PC-3 (cell line): ENCODE measurements at regions not wholly inside any gene's neighbourhood (a gene's known extent, or its start where the extent isn't known, plus 50 kb on each side); places are given as distances from the start of the nearest gene placed in this dataset.

Source experiments
- ATAC-seq: fragments of 200-7000 bp; cut with Tn5 transposase; 2 replicates; pipeline ENCODE4 v1.9.1; 2020; ENCODE audit warnings: mild to moderate bottlenecking, moderate library complexity
- BruUV-seq: library from RNA; stranded (reverse); fragments of 400-500 nt; replicated peaks from 2 replicates; lab custom pipeline; 2021; lab: Mats Ljungman, UMichigan
- CTCF ChIA-PET: fragments of 300-600 bp; sonication (Branson Sonifier 250); formaldehyde crosslinking; loops from one replicate; lab custom pipeline; 2022; ENCODE audit warnings: antibody characterized with exemption; lab: Charles Lee
- POLR2A ChIA-PET: fragments of 300-600 bp; sonication (Branson Sonifier 250); formaldehyde crosslinking; loops from one replicate; lab custom pipeline; 2022; ENCODE audit warnings: antibody characterized with exemption; ENCODE audit not compliant: unreplicated experiment; lab: Charles Lee
- DNase-seq: peaks from one replicate; pipeline ENCODE4 v3.0.0-alpha.2; 2015
- H2AFZ ChIP-seq: fragments of 300-600 bp; sonication (generic); 2 replicates; pipeline ENCODE4 v1.6.0; 2016; ENCODE audit warnings: antibody characterized with exemption, low read length
- H3F3A ChIP-seq: fragments of 300-600 bp; sonication (generic); one replicate; pipeline ENCODE4 v1.6.0; 2017; ENCODE audit warnings: antibody characterized with exemption, low read length, control low read depth, mild to moderate bottlenecking; ENCODE audit not compliant: unreplicated experiment
- H3K27ac ChIP-seq: fragments of 300-600 bp; sonication (generic); 2 replicates; pipeline ENCODE4 v1.5.1; 2016; ENCODE audit warnings: mild to moderate bottlenecking, low read length
- H3K27me3 ChIP-seq: fragments of 300-600 bp; sonication (generic); 2 replicates; pipeline ENCODE4 v1.6.1; 2016; ENCODE audit warnings: low read length, mixed read lengths
- H3K36me3 ChIP-seq: fragments of 300-600 bp; sonication (generic); 2 replicates; pipeline ENCODE4 v1.6.1; 2016; ENCODE audit warnings: low read depth, mixed run types, low read length, mixed read lengths
- H3K4me1 ChIP-seq: fragments of 300-600 bp; sonication (generic); 2 replicates; pipeline ENCODE4 v1.5.1; 2016; ENCODE audit warnings: low read length; ENCODE audit not compliant: insufficient read depth
- H3K4me2 ChIP-seq: fragments of 300-600 bp; sonication (generic); 2 replicates; pipeline ENCODE4 v1.6.0; 2016; ENCODE audit warnings: low read length
- H3K4me3 ChIP-seq: fragments of 300-600 bp; sonication (generic); 2 replicates; pipeline ENCODE4 v1.5.1; 2016; ENCODE audit warnings: mild to moderate bottlenecking, low read length, mixed read lengths
- H3K79me2 ChIP-seq: fragments of 300-600 bp; sonication (generic); 2 replicates; pipeline ENCODE4 v1.6.1; 2017; ENCODE audit warnings: low read length, mixed read lengths
- H3K9ac ChIP-seq: fragments of 300-600 bp; sonication (generic); 2 replicates; pipeline ENCODE4 v1.6.0; 2016; ENCODE audit warnings: mild to moderate bottlenecking, low read length
- H3K9me2 ChIP-seq: fragments of 300-600 bp; sonication (generic); replicated peaks from 2 replicates; pipeline ENCODE4 v1.6.1; 2016; ENCODE audit warnings: mixed run types, low read length, mixed read lengths
- H3K9me3 ChIP-seq: fragments of 300-600 bp; sonication (generic); 2 replicates; pipeline ENCODE4 v1.6.1; 2016; ENCODE audit warnings: low read length, mixed read lengths
- H4K20me1 ChIP-seq: fragments of 300-600 bp; sonication (generic); 2 replicates; pipeline ENCODE4 v1.6.1; 2016; ENCODE audit warnings: low read length, mixed read lengths
- CTCF ChIP-seq: fragments of 300-600 bp; sonication (generic); conservative IDR thresholded peaks from 2 replicates; pipeline ENCODE4 v1.5.1; 2017; ENCODE audit warnings: antibody characterized with exemption, low read depth, mild to moderate bottlenecking, low read length
- EZH2 ChIP-seq: fragments of 300-600 bp; sonication (generic); IDR thresholded peaks from one replicate; pipeline ENCODE4 v1.6.1; 2017; ENCODE audit warnings: antibody characterized with exemption, mild to moderate bottlenecking, low read length; ENCODE audit not compliant: unreplicated experiment
- EZH2phosphoT487 ChIP-seq: fragments of 300-600 bp; sonication (generic); IDR thresholded peaks from 2 replicates; pipeline ENCODE4 v1.6.1; 2018; ENCODE audit warnings: mild to moderate bottlenecking, antibody characterized with exemption, low read length, borderline replicate concordance
- intact Hi-C: fragments of 100-400 bp; cut with micrococcal nuclease; formaldehyde crosslinking; loops from 2 replicates; pipeline ENCODE4 v1.9.0; 2023

DNA sequence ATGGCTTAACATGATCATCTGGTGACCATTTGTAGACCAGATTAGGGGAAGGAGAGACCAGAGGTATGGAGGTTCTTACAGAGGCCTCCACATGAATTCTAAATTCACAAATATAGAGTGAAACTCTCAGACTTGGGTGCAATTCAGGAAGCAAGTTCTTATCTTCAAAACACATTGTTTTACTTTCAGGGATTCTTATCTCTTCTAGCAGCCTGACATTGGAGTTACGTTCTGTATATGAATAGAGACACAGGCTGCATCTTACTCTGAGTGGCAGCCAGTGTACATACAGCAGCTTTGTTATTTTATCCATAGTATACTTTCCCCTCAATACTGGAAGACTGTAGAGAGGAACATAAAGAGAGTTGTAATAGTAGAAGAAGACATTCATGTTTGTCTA lies 1331.7 kb upstream of the WWC1 start:
- intact Hi-C loops, result loop anchor here (5.0 kb wide), 2 partner anchors 608 to 1088 kb away; no protein-coding TSS in a partner anchor
- POLR2A ChIA-PET, result no interaction called here
- Histone ChIP-seq H3K9me2 (no peaks in the 10 kb centered on the region), H2AFZ (no peak overlapping the region), H3F3A (no peaks in the 10 kb centered on the region), H3K9ac (no peak overlapping the region), H3K79me2 (no peaks in the 10 kb centered on the region), H4K20me1 (no peaks in the 10 kb centered on the region), H3K4me3 (no peak overlapping the region), H3K27ac (no peak overlapping the region), H3K9me3 (no peaks in the 10 kb centered on the region), H3K36me3 (no peaks in the 10 kb centered on the region), H3K4me1 (no peaks in the 10 kb centered on the region), H3K27me3 (no peaks in the 10 kb centered on the region), H3K4me2 (no peak overlapping the region)
- DNase-seq, result no peak
- no TSS peak for BruUV-seq
- CTCF ChIA-PET, result interaction anchor here (0.6 kb wide), 1 partner anchor 132 kb away, joined by 3 read pairs; no protein-coding TSS in a partner anchor
- no peak for TF ChIP-seq CTCF
- ATAC-seq, result no peak

DNA sequence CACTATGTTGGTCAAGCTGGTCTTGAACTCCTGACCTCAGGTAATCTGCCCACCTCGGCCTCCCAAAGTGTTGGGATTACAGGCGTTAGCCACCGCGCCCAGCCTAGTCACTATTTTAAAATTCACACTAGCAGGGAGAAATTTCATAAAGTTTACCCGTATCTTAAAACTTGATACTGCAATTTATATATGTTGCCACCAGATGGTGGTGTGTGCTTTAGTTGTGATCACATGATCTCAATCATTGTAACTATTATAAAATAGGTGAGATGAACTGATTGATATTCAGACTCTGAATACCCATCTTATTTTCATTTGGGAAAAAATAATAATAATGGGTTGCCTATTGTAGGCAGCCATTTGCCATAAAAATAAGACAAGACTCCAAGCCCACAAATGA lies 1330.4 kb upstream of the WWC1 start:
- no peak overlapping the region for H3K9ac ChIP-seq
- H3K36me3 ChIP-seq, result no peaks in the 10 kb centered on the region
- intact Hi-C loops, result loop anchor here (5.0 kb wide), 2 partner anchors 606 to 1086 kb away; no protein-coding TSS in a partner anchor
- ChIA-PET POLR2A (no interaction called here), CTCF (no interaction called here)
- no peaks in the 10 kb centered on the region for H3K79me2 ChIP-seq
- H3K4me2 ChIP-seq, result no peak overlapping the region
- H3K27ac ChIP-seq, result no peak overlapping the region
- no peak overlapping the region for H2AFZ ChIP-seq
- no peaks in the 10 kb centered on the region for H3K9me2 ChIP-seq
- no TSS peak for BruUV-seq
- H3K4me3 ChIP-seq, result no peak overlapping the region
- H3K9me3 ChIP-seq, result no peaks in the 10 kb centered on the region
- H3K4me1 ChIP-seq, result no peaks in the 10 kb centered on the region
- H4K20me1 ChIP-seq, result no peaks in the 10 kb centered on the region
- H3F3A ChIP-seq, result no peaks in the 10 kb centered on the region
- H3K27me3 ChIP-seq, result no peaks in the 10 kb centered on the region
- TF ChIP-seq EZH2phosphoT487, result no peak
- peak; percentile 50 for TF ChIP-seq CTCF
- DNase-seq (peak; percentile 41), ATAC-seq (no peak)

DNA sequence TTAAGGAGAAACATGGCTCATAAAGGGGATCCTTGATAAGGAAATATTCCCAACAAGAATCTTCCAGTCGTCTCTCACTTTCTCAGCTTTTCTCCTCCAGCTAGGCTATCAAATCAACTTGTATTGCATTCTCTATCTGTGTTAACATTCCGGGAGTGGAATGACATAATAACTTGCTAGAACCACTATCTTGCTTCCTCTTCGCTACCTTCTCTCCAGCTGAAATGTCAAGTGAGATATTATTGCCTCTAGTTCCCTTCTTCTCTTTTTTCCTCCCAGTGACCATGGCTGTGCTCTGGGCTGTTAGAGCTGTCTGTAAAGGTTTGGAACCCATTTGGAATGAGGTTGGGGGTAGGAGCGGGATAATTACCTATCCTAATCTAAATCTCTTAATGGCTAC lies 1329.5 kb upstream of the WWC1 start:
- Histone ChIP-seq H3K4me2 (no peak overlapping the region), H3K4me1 (no peaks in the 10 kb centered on the region), H3K9me2 (no peaks in the 10 kb centered on the region), H3K36me3 (no peaks in the 10 kb centered on the region), H3K27ac (no peak overlapping the region), H3K9me3 (no peaks in the 10 kb centered on the region), H3K79me2 (no peaks in the 10 kb centered on the region), H3F3A (no peaks in the 10 kb centered on the region), H3K4me3 (no peak overlapping the region), H2AFZ (no peak overlapping the region), H3K9ac (no peak overlapping the region), H3K27me3 (no peaks in the 10 kb centered on the region), H4K20me1 (no peaks in the 10 kb centered on the region)
- BruUV-seq, result no TSS peak
- intact Hi-C loops, result loop anchor here (5.0 kb wide), 2 partner anchors 605 to 1085 kb away; no protein-coding TSS in a partner anchor
- TF ChIP-seq EZH2phosphoT487 (no peak), CTCF (no peak), EZH2 (no peak)
- POLR2A ChIA-PET, result no interaction called here
- ATAC-seq, result no peak
- CTCF ChIA-PET, result no interaction called here
- DNase-seq, result no peak
